IPS-11a (cell line): ENCODE measurements at regions not wholly inside any gene's neighbourhood (a gene's known extent, or its start where the extent isn't known, plus 50 kb on each side); places are given as distances from the start of the nearest gene placed in this dataset.
"Not testable (repeated sequence)": the region's sequence is repeated elsewhere in the genome, so short reads cannot be mapped to it uniquely, and the experiment has no call there.

Source experiments
- H3K4me3 ChIP-seq: one replicate; pipeline ENCODE4 v1.5.1; 2013; ENCODE audit warnings: low read depth, low read length, control low read depth

DNA sequence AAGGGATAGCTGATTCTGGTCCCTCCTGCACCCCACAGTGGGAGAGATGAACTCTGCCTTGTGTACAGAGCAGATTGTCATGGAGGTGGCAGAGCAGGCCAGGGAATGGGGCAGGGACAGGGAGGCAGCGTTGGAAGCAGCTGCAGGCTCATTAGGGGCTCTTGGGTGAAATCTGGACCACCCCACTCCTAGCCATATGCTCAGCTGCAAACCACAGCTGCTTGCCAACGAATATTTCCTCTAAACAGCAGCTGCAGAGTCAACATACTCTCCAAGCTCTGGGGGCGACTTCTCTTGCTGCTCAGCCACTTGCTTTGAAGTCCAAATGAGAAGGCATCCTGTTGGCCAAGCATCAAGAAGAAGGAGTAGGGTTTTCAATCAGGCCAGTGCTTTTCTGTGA, 302.3 kb upstream of the AUTS2 start:
- H3K4me3 ChIP-seq, result no peak overlapping the region

- H3K4me3 ChIP-seq, result no peak overlapping the region
These were observed 297.0 kb upstream of the AUTS2 start for GRCh38 chr7:69301253-69301652.

- no peak overlapping the region for H3K4me3 ChIP-seq
These were observed 288.7 kb upstream of the AUTS2 start for GRCh38 chr7:69309601-69310000.

DNA sequence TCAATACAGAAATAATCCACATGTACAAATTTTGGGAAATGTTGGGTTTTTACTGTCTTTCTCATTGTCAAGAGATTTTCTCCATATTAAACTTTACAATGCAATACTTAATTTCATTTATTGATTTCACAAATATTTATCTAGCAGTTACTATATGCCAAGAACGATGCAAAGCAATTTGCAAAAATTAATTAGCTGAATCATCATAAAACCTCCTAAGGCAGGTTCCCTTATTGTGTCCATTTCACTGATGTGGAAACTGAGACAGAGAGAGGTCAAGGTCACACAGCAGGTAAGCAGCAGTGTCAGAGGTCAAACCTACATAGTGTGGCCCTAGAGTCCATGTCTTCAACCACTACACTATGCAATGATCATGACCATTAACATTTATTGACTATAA, 286.8 kb upstream of the AUTS2 start:
- no peak overlapping the region for H3K4me3 ChIP-seq

DNA sequence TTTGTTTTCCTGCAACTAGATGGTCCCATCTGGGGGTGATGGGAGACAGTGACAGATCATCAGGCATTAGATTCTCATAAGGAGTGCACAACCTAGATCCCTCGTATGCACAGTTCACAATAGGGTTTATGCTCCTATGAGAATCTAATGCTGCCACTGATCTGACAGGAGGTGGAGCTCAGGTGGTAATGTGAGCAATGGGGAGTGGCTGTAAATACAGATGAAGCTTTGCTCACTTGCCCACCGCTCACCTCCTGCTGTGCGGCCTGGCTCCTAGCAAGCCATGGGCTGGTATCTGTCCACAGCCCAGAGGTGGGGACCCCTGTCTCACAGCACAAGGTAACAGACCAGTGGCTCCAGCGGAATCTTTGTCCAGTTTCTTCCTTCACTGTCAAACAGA, 284.4 kb upstream of the AUTS2 start:
- H3K4me3 ChIP-seq, result not testable (repeated sequence)

- H3K4me3 ChIP-seq, result no peak overlapping the region
These were observed 279.5 kb upstream of the AUTS2 start for GRCh38 chr7:69318794-69319193.

- H3K4me3 ChIP-seq, result no peak overlapping the region
These were observed 269.8 kb upstream of the AUTS2 start for GRCh38 chr7:69328516-69328915.

DNA sequence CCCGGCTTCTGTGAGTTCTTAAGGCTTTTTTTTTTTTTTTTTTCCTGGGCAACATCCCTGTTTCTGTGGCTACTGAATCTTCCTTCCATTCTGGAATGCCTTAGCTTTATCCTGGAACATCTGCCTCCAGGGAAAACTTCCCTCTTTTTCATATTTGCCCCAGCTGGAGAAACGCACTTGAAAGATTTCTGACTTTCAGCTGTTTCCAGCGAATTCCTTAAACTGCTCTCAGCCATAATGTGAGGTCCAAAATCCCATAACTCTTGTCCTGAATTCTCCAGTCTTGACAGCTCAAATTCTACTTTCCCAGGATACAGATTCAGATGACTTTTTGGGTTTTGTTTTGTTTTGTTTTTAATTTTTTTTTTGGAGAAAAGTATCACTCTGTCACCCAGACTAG, 263.6 kb upstream of the AUTS2 start:
- no peak overlapping the region for H3K4me3 ChIP-seq

DNA sequence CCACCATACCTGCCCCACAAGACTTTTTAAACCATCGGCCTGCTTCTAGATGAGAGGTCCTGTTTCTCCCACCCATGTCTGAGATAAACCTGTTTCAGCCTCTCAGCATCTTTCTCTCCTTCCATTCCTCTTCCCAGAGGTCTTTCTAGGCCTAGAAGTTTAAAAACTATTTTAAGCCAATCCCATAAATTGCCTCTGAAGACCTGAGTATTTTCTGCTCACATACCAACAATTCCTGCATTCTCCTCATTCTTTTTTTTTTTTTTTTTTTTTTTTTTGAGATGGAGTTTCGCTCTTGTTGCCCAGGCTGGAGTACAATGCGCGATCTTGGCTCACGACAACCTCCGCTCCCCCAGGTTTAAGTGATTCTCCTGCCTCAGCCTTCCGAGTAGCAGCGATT, 262.9 kb upstream of the AUTS2 start:
- H3K4me3 ChIP-seq, result no peak overlapping the region

DNA sequence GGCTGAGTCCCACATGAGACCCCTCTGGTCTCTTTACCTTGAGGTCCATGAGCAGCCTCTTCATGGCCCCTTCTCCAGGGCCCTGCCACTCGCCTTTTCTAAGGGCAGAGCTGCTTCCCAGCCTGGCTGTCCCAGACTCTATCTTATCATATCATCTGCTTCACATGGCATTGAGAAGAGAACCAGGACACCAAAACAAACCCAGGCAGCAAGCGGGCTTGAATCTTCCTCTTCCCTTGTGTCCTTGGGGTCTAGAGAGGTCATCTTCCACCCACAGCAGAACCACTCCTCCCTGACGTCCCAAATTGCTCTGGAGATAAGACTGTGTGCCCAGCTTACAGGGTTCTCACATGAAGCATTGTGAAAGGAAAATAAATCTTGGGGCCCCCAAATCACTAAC, 261.3 kb upstream of the AUTS2 start:
- no peak overlapping the region for H3K4me3 ChIP-seq

DNA sequence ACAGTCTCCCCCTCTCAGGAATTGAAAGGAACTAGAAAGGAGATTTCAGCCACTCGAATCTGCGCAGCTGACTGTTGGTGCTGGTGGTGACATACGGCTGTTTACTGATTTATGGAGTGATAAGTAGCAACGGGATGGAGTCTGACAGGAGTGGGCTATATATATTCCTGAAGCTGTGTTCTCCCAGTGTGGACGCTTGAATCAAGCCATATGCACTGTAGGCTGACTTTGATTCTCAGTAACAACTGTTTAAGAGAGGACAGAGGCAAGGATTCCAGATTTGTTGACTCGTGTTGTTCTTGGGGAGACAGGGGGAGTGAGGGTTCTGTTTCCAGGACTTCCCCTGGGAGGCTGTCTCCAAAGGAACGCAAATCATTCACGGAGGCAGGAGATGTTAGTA, 260.1 kb upstream of the AUTS2 start:
- H3K4me3 ChIP-seq, result no peak overlapping the region

- no peak overlapping the region for H3K4me3 ChIP-seq
These were observed 257.0 kb upstream of the AUTS2 start for GRCh38 chr7:69341288-69341687.

- H3K4me3 ChIP-seq, result no peak overlapping the region
These were observed 256.0 kb upstream of the AUTS2 start for GRCh38 chr7:69342154-69342884.

GRCh38 chr7:69349291-69349690, 249.0 kb upstream of the AUTS2 start:
- H3K4me3 ChIP-seq, result no peak overlapping the region

GRCh38 chr7:69358163-69358821, 240.0 kb upstream of the AUTS2 start:
- H3K4me3 ChIP-seq, result no peak overlapping the region

DNA sequence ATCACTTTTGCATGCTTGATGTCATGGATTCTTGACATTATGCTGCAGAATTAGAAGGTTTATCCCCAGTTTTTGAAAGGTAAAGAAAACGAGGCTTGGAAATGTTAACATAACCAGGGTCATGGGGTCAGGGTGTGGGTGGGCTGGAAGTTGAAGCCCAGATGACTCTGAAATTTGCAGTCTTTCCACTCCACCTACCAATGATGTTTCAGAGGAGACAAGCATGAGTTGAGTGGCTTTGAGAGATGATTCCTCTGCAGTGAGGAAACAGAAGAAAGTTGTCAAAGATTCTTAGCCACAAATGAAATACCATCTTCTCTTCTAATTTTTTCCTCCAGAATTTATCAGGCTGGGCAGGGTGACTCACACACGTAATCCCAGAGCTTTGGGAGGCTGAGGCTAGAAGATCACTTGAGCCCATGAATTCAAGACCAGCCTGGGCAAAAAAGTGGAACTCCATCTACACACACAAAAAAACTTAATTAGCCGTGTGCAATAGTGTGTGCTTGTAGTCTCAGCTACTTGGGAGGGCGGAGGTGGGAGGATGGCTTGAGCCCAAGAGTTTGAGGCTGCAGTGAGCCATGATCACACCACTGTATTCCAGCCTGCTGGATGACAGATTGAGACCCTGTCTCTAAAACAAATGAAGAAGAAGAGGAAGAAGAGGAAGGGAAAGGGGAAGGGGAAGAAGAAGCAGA, 239.1 kb upstream of the AUTS2 start:
- no peak overlapping the region for H3K4me3 ChIP-seq

- H3K4me3 ChIP-seq, result no peak overlapping the region
These were observed 237.4 kb upstream of the AUTS2 start for GRCh38 chr7:69360913-69361312.

- no peak overlapping the region for H3K4me3 ChIP-seq
These were observed 235.1 kb upstream of the AUTS2 start for GRCh38 chr7:69363136-69363535.

DNA sequence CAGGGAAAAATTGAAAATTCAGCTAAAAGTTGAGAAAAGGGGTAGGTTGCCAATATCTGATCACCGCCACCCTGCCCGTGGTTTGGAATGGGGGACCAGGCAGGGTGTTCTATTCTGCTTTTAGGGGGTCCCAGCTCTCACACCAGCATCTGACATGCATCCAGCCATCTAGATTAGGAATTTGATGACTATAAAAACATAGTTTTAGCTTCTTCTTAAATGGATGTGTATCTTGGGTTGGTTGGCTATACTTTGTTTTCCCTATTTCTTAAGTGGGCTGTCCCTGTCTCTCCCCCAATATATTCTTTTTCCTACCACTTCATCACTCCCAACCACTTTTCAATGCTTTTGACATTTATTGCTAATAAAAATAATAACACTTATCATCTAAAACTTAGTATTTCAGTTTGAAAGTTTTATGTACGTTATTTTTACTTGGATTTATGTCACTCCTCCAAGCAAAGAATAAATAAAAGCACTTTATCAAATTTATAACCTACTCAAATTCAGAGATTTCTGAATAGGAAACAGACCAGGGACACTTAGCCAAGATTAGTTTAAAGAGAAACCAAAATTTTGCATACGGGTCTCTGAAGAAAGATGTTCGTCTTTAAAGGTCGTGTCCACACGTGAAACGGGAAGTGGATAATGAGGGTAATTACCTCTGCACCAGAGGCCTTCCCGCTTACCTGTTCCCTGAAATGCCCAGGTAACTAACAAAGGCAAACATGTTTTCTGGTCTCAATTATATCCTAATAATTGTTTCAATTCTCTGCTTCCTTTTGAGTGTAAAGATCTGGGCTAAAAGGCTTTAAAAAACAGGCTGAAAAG, 233.2 kb upstream of the AUTS2 start:
- H3K4me3 ChIP-seq, result no peak overlapping the region

DNA sequence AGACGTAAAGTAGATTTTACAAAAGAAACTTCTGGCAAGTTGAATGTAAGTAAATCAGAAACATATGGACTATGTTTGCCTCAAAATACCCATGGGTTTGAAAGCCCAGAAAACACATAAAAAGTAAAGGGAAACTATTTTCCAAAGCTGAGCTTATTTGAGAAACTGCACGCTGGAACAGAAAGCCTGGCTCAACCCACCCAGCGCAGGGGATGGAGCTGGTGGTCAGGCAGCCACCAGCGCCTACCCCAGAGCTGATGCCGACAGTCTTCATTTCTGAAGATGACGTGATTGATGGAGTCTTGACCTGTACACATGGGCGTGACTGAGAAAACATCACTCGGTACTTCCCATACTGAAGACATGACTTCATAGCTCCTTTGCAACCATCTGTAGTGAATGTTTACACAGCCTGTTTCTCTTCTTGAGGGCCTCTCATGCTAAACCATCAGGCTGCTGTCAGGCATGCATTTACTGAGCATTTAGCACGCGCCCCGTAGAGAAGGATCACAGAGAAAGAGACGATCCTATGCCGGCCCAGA, 232.6 kb upstream of the AUTS2 start:
- no peak overlapping the region for H3K4me3 ChIP-seq

DNA sequence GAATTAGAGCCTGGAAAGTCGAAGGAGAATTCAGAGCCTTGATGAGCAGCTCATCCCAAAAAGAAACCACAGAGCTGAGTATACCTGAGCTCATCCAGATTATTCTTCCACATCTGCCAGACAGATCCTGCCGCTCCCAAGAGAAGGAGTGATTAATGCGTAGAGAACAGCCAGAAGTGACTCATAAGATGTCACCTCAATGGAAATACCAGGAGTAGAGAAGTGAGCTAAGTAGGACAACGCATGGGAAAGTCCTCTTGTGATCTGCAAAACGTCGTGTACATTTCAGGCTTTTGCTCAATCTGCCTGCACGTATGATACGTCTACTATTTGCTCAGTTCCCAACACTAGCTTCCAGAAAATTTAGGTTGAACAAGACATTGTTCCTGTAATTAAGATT, 230.5 kb upstream of the AUTS2 start:
- H3K4me3 ChIP-seq, result no peak overlapping the region
